ENCODE measurements at regions not wholly inside any gene's neighbourhood (a gene's known extent, or its start where the extent isn't known, plus 50 kb on each side); places are given as distances from the start of the nearest gene placed in this dataset.

DNA sequence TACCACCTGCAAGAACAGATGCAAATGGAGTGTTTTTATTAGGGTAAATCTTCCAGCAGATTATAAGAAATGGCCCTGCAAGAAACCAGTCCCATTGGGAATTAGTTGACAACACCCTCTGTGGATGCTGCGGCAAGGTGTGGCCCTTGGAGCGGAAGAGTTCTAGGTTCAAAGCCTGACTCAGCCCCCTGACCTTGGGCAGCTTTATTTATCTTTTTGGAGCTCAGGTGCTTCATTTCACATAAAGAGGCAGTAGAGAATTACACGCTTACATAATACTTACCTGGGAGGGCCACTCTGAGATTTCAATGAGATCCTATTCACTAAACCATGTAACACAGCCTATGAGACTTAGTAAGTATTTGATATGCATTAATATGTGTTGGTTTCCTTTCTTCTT is 318.2 kb upstream of the SOX9 start:
- TF ChIP-seq POLR2A (IDR thresholded peaks at IDR 0.05; ENCODE audit: low read depth, low read length) = no peak
- TF ChIP-seq, protein P1, sequence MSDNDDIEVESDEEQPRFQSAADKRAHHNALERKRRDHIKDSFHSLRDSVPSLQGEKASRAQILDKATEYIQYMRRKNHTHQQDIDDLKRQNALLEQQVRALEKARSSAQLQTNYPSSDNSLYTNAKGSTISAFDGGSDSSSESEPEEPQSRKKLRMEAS (IDR thresholded peaks at IDR 0.05; ENCODE audit: insufficient read depth, insufficient read length) = no peak

Data from endothelial cell of umbilical vein (primary cell).